ENCODE measurements at regions not wholly inside any gene's neighbourhood (a gene's known extent, or its start where the extent isn't known, plus 50 kb on each side); places are given as distances from the start of the nearest gene placed in this dataset.
"Not testable (repeated sequence)": the region's sequence is repeated elsewhere in the genome, so short reads cannot be mapped to it uniquely, and the experiment has no call there.

- DNase-seq (ENCODE audit: low spot score) = not testable (repeated sequence)
Measured at GRCh38 chr5:106430733-106431132, 1240.0 kb downstream of the EFNA5 start.

GRCh38 chr5:106423109-106423897 lies 1247.4 kb downstream of the EFNA5 start:
- DNase-seq (ENCODE audit: low spot score) = no peak

- no peak for DNase-seq (ENCODE audit: low spot score)
Measured at GRCh38 chr5:106420102-106420501, 1250.6 kb downstream of the EFNA5 start.

- no peak for DNase-seq (ENCODE audit: low spot score)
Measured at GRCh38 chr5:106418196-106418595, 1252.5 kb downstream of the EFNA5 start.

- DNase-seq (ENCODE audit: low spot score) = no peak
Measured at GRCh38 chr5:106417566-106417965, 1253.2 kb downstream of the EFNA5 start.

GRCh38 chr5:106417163-106417562 lies 1253.6 kb downstream of the EFNA5 start:
- no peak for DNase-seq (ENCODE audit: low spot score)

GRCh38 chr5:106415541-106415940 lies 1255.2 kb downstream of the EFNA5 start:
- DNase-seq (ENCODE audit: low spot score) = no peak

GRCh38 chr5:106414342-106414741 lies 1256.4 kb downstream of the EFNA5 start:
- no peak for DNase-seq (ENCODE audit: low spot score)

GRCh38 chr5:106412606-106413005 lies 1258.1 kb downstream of the EFNA5 start:
- no peak for DNase-seq (ENCODE audit: low spot score)

- DNase-seq (ENCODE audit: low spot score) = no peak
Measured at GRCh38 chr5:106408570-106408969, 1262.2 kb downstream of the EFNA5 start.

- DNase-seq (ENCODE audit: low spot score) = no peak
Measured at GRCh38 chr5:106408141-106408540, 1262.6 kb downstream of the EFNA5 start.

- DNase-seq (ENCODE audit: low spot score) = no peak
Measured at GRCh38 chr5:106401561-106401960, 1269.2 kb downstream of the EFNA5 start.

- no peak for DNase-seq (ENCODE audit: low spot score)
Measured at GRCh38 chr5:106399391-106399790, 1271.3 kb downstream of the EFNA5 start.

GRCh38 chr5:106397700-106398099 lies 1273.0 kb downstream of the EFNA5 start:
- DNase-seq (ENCODE audit: low spot score) = no peak

- no peak for DNase-seq (ENCODE audit: low spot score)
Measured at GRCh38 chr5:106393276-106393675, 1277.5 kb downstream of the EFNA5 start.

- no peak for DNase-seq (ENCODE audit: low spot score)
Measured at GRCh38 chr5:106392766-106393165, 1278.0 kb downstream of the EFNA5 start.

- not testable (repeated sequence) for DNase-seq (ENCODE audit: low spot score)
Measured at GRCh38 chr5:106387767-106388166, 1283.0 kb downstream of the EFNA5 start.

GRCh38 chr5:106386287-106386686 lies 1284.5 kb downstream of the EFNA5 start:
- DNase-seq (ENCODE audit: low spot score) = no peak

GRCh38 chr5:106380736-106381135 lies 1290.0 kb downstream of the EFNA5 start:
- no peak for DNase-seq (ENCODE audit: low spot score)

GRCh38 chr5:106376522-106376921 lies 1294.2 kb downstream of the EFNA5 start:
- no peak for DNase-seq (ENCODE audit: low spot score)

- no peak for DNase-seq (ENCODE audit: low spot score)
Measured at GRCh38 chr5:106374956-106375355, 1295.8 kb downstream of the EFNA5 start.

GRCh38 chr5:106368021-106368420 lies 1302.7 kb downstream of the EFNA5 start:
- no peak for DNase-seq (ENCODE audit: low spot score)

GRCh38 chr5:106367281-106367680 lies 1303.5 kb downstream of the EFNA5 start:
- no peak for DNase-seq (ENCODE audit: low spot score)

GRCh38 chr5:106363578-106363977 lies 1307.2 kb downstream of the EFNA5 start:
- no peak for DNase-seq (ENCODE audit: low spot score)

Measured in CD4-positive, alpha-beta T cell treated with Interleukin-6 at 100 ng/mL for 8 hours (primary cell).